ENCODE measurements at regions not wholly inside any gene's neighbourhood (a gene's known extent, or its start where the extent isn't known, plus 50 kb on each side); places are given as distances from the start of the nearest gene placed in this dataset.

GRCh38 chr6:103534814-103535213 is 1324.9 kb downstream of the HACE1 start:
- no peaks in the 10 kb centered on the region for H3K9me3 ChIP-seq
- TF ChIP-seq POLR2AphosphoS5 (IDR thresholded peaks at IDR 0.05) (no peak), EP300 (IDR thresholded peaks at IDR 0.05; ENCODE audit: low read depth) (no peak), POLR2A (IDR thresholded peaks at IDR 0.05) (no peak), CTCF (IDR thresholded peaks at IDR 0.05) (no peak)
- in situ Hi-C loops (cut with MboI; ENCODE audit: low pct_ligation_motif_present in 1 of 4, low pct_unique_long_range_greater_than_20kb in 1 of 4, low sequenced_read_pairs in 3 of 4), result no loop called here
- H3K36me3 ChIP-seq, result no peaks in the 10 kb centered on the region
- no peak overlapping the region for H3K27ac ChIP-seq
- no peaks in the 10 kb centered on the region for H3K27me3 ChIP-seq
- 50% methylated on average over 2 of the region's 2 CpGs; no CpG with 5 or more reads in 1 of the 2 donors for WGBS, 2 donors (ENCODE audit: low coverage in 1 of 2)
- H3K4me1 ChIP-seq, result no peaks in the 10 kb centered on the region
- DNase-seq, result no peak
- H3K4me3 ChIP-seq, result no peak overlapping the region
- intact Hi-C loops (cut with DNase I; ENCODE audit: low total_unique reads), result loop anchor here (1.0 kb wide), 1 partner anchor 25 kb away; no protein-coding TSS in a partner anchor

GRCh38 chr6:103534095-103534494 is 1325.6 kb downstream of the HACE1 start:
- no peak overlapping the region for H3K4me3 ChIP-seq
- no peak overlapping the region for H3K27ac ChIP-seq
- no peaks in the 10 kb centered on the region for H3K4me1 ChIP-seq
- WGBS, 2 donors (ENCODE audit: low coverage in 1 of 2), result 59 to 60% methylated on average over 1 of the region's 1 CpG
- no peaks in the 10 kb centered on the region for H3K36me3 ChIP-seq
- no peak for DNase-seq
- H3K9me3 ChIP-seq, result no peaks in the 10 kb centered on the region
- H3K27me3 ChIP-seq, result no peaks in the 10 kb centered on the region
- intact Hi-C loops (cut with DNase I; ENCODE audit: low total_unique reads) (loop anchor here (1.0 kb wide), 1 partner anchor 24 kb away; no protein-coding TSS in a partner anchor), in situ Hi-C loops (cut with MboI; ENCODE audit: low pct_ligation_motif_present in 1 of 4, low pct_unique_long_range_greater_than_20kb in 1 of 4, low sequenced_read_pairs in 3 of 4) (no loop called here)
- TF ChIP-seq EP300 (IDR thresholded peaks at IDR 0.05; ENCODE audit: low read depth), result no peak
- TF ChIP-seq POLR2A (IDR thresholded peaks at IDR 0.05), result no peak
- no peak for TF ChIP-seq POLR2AphosphoS5 (IDR thresholded peaks at IDR 0.05)
- TF ChIP-seq CTCF (IDR thresholded peaks at IDR 0.05), result no peak

- H3K4me3 ChIP-seq, result no peak overlapping the region
- intact Hi-C loops (cut with DNase I; ENCODE audit: low total_unique reads) (no loop called here), in situ Hi-C loops (cut with MboI; ENCODE audit: low pct_ligation_motif_present in 1 of 4, low pct_unique_long_range_greater_than_20kb in 1 of 4, low sequenced_read_pairs in 3 of 4) (no loop called here)
- H3K27me3 ChIP-seq, result no peaks in the 10 kb centered on the region
- no peaks in the 10 kb centered on the region for H3K9me3 ChIP-seq
- no peak for DNase-seq
- no peak for TF ChIP-seq EP300 (IDR thresholded peaks at IDR 0.05; ENCODE audit: low read depth)
- TF ChIP-seq POLR2AphosphoS5 (IDR thresholded peaks at IDR 0.05), result no peak
- TF ChIP-seq CTCF (IDR thresholded peaks at IDR 0.05), result no peak
- no peak for TF ChIP-seq POLR2A (IDR thresholded peaks at IDR 0.05)
- H3K4me1 ChIP-seq, result no peaks in the 10 kb centered on the region
- 84% methylated on average over 8 of the region's 8 CpGs; no CpG with 5 or more reads in 1 of the 2 donors for WGBS, 2 donors (ENCODE audit: low coverage in 1 of 2)
- no peaks in the 10 kb centered on the region for H3K36me3 ChIP-seq
- H3K27ac ChIP-seq, result no peak overlapping the region
Observed at GRCh38 chr6:103522045-103522444, 1337.7 kb downstream of the HACE1 start.

GRCh38 chr6:103516336-103516735 is 1343.4 kb downstream of the HACE1 start:
- Histone ChIP-seq H3K9me3 (no peaks in the 10 kb centered on the region), H3K4me3 (no peak overlapping the region), H3K4me1 (no peaks in the 10 kb centered on the region), H3K27ac (no peak overlapping the region), H3K36me3 (no peaks in the 10 kb centered on the region), H3K27me3 (no peaks in the 10 kb centered on the region)
- 50 to 51% methylated on average over 3 of the region's 3 CpGs for WGBS, 2 donors (ENCODE audit: low coverage in 1 of 2)
- TF ChIP-seq EP300 (IDR thresholded peaks at IDR 0.05; ENCODE audit: low read depth) (no peak), POLR2AphosphoS5 (IDR thresholded peaks at IDR 0.05) (no peak), CTCF (IDR thresholded peaks at IDR 0.05) (no peak), POLR2A (IDR thresholded peaks at IDR 0.05) (no peak)
- DNase-seq, result no peak
- intact Hi-C loops (cut with DNase I; ENCODE audit: low total_unique reads), result no loop called here
- in situ Hi-C loops (cut with MboI; ENCODE audit: low pct_ligation_motif_present in 1 of 4, low pct_unique_long_range_greater_than_20kb in 1 of 4, low sequenced_read_pairs in 3 of 4), result no loop called here
